ENCODE measurements at regions not wholly inside any gene's neighbourhood (a gene's known extent, or its start where the extent isn't known, plus 50 kb on each side); places are given as distances from the start of the nearest gene placed in this dataset.
"Not testable (repeated sequence)": the region's sequence is repeated elsewhere in the genome, so short reads cannot be mapped to it uniquely, and the experiment has no call there.

- TF ChIP-seq TSHZ2 (CRISPR knock-in tag; IDR thresholded peaks at IDR 0.05) (no peak), ESRRG (CRISPR knock-in tag; IDR thresholded peaks at IDR 0.05) (no peak), OSR1 (CRISPR knock-in tag; IDR thresholded peaks at IDR 0.05) (no peak)
Measured at GRCh38 chr4:97134456-97134855, 1008.8 kb downstream of the STPG2 start (continued).

DNA sequence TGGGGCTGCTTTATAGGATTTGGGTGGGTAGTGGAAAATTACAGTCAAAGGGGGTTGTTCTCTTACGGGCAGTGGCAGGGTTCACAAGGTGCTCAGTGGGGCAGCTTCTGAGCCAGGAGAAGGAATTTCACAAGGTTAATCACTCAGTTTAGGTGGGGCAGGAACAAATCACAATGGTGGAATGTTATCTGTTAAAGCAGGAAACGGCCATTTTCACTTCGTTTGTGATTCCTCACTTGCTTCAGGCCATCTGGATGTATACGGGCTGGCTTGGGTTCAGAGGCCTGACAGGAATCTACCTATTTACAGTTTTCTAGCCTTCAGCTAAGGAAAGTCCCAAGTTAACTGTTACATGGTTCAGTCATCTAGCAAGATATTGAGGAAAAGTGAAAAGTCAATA, 1003.5 kb downstream of the STPG2 start:
- no peak for ATAC-seq
- no peak for TF ChIP-seq BACH2 (CRISPR knock-in tag; IDR thresholded peaks at IDR 0.05; ENCODE audit: borderline replicate concordance)
- TF ChIP-seq PPARA (CRISPR knock-in tag; IDR thresholded peaks at IDR 0.05; ENCODE audit: borderline replicate concordance): no peak
- TF ChIP-seq ZNF70 (CRISPR knock-in tag; IDR thresholded peaks at IDR 0.05): no peak
- no peak for TF ChIP-seq POU6F1 (CRISPR knock-in tag; IDR thresholded peaks at IDR 0.05; ENCODE audit: borderline replicate concordance, low read depth)
- TF ChIP-seq ZFP3 (CRISPR knock-in tag; IDR thresholded peaks at IDR 0.05): no peak
- TF ChIP-seq CSRNP3 (CRISPR knock-in tag; IDR thresholded peaks at IDR 0.05): no peak
- TF ChIP-seq ZFP30 (CRISPR knock-in tag; IDR thresholded peaks at IDR 0.05): no peak
- TF ChIP-seq SNAI2 (CRISPR knock-in tag; IDR thresholded peaks at IDR 0.05): no peak
- no peak for TF ChIP-seq ISL1 (CRISPR knock-in tag; IDR thresholded peaks at IDR 0.05)
- TF ChIP-seq ZC3H10 (CRISPR knock-in tag; IDR thresholded peaks at IDR 0.05): no peak
- TF ChIP-seq RARB (CRISPR knock-in tag; IDR thresholded peaks at IDR 0.05): no peak
- TF ChIP-seq OSR1 (CRISPR knock-in tag; IDR thresholded peaks at IDR 0.05): no peak
- no peak for TF ChIP-seq ZNF565 (CRISPR knock-in tag; conservative IDR thresholded peaks at IDR 0.05; ENCODE audit: low read depth)
- TF ChIP-seq, protein P1, sequence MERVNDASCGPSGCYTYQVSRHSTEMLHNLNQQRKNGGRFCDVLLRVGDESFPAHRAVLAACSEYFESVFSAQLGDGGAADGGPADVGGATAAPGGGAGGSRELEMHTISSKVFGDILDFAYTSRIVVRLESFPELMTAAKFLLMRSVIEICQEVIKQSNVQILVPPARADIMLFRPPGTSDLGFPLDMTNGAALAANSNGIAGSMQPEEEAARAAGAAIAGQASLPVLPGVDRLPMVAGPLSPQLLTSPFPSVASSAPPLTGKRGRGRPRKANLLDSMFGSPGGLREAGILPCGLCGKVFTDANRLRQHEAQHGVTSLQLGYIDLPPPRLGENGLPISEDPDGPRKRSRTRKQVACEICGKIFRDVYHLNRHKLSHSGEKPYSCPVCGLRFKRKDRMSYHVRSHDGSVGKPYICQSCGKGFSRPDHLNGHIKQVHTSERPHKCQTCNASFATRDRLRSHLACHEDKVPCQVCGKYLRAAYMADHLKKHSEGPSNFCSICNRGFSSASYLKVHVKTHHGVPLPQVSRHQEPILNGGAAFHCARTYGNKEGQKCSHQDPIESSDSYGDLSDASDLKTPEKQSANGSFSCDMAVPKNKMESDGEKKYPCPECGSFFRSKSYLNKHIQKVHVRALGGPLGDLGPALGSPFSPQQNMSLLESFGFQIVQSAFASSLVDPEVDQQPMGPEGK (CRISPR knock-in tag; IDR thresholded peaks at IDR 0.05; ENCODE audit: borderline replicate concordance): no peak
- no peak for TF ChIP-seq TOX (CRISPR knock-in tag; IDR thresholded peaks at IDR 0.05; ENCODE audit: borderline replicate concordance)
- no peak for TF ChIP-seq ESRRG (CRISPR knock-in tag; IDR thresholded peaks at IDR 0.05)
- TF ChIP-seq GLIS3 (CRISPR knock-in tag; IDR thresholded peaks at IDR 0.05): no peak

DNA sequence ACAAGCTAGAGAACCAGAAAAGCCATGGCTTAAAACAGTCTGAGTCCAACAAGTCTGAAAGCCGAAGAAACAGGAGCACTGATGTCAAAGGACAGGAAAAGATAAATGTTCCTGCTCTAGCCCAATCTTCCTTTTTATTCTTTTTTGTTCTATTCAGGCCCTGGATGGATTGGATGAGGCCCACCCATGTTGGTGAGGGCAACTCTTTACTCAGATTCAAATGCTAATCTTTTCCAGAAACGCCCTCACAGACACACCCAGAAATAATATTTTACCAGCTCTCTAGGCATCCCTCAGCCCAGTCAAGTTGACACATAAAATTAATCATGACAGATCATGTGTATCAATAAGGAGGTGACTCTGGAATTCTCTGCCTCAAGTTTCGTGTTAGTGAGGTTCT, 1002.7 kb downstream of the STPG2 start:
- no peak for ATAC-seq
- TF ChIP-seq BACH2 (CRISPR knock-in tag; IDR thresholded peaks at IDR 0.05; ENCODE audit: borderline replicate concordance): no peak
- TF ChIP-seq ZC3H10 (CRISPR knock-in tag; IDR thresholded peaks at IDR 0.05): no peak
- TF ChIP-seq ZFP3 (CRISPR knock-in tag; IDR thresholded peaks at IDR 0.05): no peak
- TF ChIP-seq CSRNP3 (CRISPR knock-in tag; IDR thresholded peaks at IDR 0.05): no peak
- TF ChIP-seq ARNTL (CRISPR knock-in tag; IDR thresholded peaks at IDR 0.05; ENCODE audit: borderline replicate concordance, low read depth): no peak
- no peak for TF ChIP-seq TOX (CRISPR knock-in tag; IDR thresholded peaks at IDR 0.05; ENCODE audit: borderline replicate concordance)
- TF ChIP-seq OSR1 (CRISPR knock-in tag; IDR thresholded peaks at IDR 0.05): no peak
- TF ChIP-seq SNAI2 (CRISPR knock-in tag; IDR thresholded peaks at IDR 0.05): no peak
- TF ChIP-seq POU6F1 (CRISPR knock-in tag; IDR thresholded peaks at IDR 0.05; ENCODE audit: borderline replicate concordance, low read depth): no peak
- TF ChIP-seq PPARA (CRISPR knock-in tag; IDR thresholded peaks at IDR 0.05; ENCODE audit: borderline replicate concordance): no peak

DNA sequence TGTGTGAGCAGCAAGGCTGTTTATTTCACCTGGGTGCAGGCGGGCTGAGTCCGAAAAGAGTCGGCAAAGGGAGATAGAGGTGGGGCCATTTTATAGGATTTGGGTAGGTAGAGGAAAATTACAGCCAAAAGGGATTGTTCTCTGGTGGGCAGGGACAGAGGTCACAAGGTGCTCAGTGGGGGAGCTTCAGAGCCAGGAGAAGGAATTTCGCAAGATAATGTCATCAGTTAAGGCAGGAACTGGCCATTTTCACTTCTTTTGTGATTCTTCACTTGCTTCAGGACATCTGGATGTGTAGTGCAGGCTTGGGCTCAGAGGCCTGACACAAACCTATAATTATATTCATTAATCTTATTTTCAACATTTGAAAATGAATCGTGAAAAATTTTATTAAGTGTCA, 1001.9 kb downstream of the STPG2 start:
- ATAC-seq: not testable (repeated sequence)
